Kidney (tissue), 13 donors: ENCODE measurements at regions not wholly inside any gene's neighbourhood (a gene's known extent, or its start where the extent isn't known, plus 50 kb on each side); places are given as distances from the start of the nearest gene placed in this dataset.
A peak's percentile ranks its signal among the peaks of the same experiment; 100 is the strongest.

Experiments used
- DNase-seq, 5 donors: peaks; one replicate each; pipeline ENCODE4 v3.0.0-alpha.2; 2013 to 2020
- FAIRE-seq: peaks from 2 replicates; lab custom pipeline; 2012; peaks lifted over from hg19 to GRCh38; lab: Jason Lieb, UNC
- H3K27ac ChIP-seq, 2 donors: one replicate each; pipeline ENCODE4 v1.7.0; 2013; ENCODE audit warnings: low read depth in 2 of 2, low read length in 2 of 2, inconsistent platforms in 1 of 2
- H3K27me3 ChIP-seq: one replicate; pipeline ENCODE4 v1.7.1; 2013; ENCODE audit warnings: low read length, inconsistent platforms; ENCODE audit not compliant: control insufficient read depth, insufficient read depth
- H3K36me3 ChIP-seq, 3 donors: one replicate each; pipeline versions ENCODE4 v1.7.0 to v1.7.1; 2013; ENCODE audit warnings: low read length in 3 of 3, control low read depth in 1 of 3, inconsistent platforms in 1 of 3; ENCODE audit not compliant: insufficient read depth in 3 of 3, control insufficient read depth in 2 of 3
- H3K4me1 ChIP-seq, 3 donors: one replicate each; pipeline versions ENCODE4 v1.7.0 to v1.7.1; 2013; ENCODE audit warnings: low read length in 3 of 3, inconsistent platforms in 1 of 3, low read depth in 1 of 3; ENCODE audit not compliant: control insufficient read depth in 2 of 3, insufficient read depth in 2 of 3
- H3K4me3 ChIP-seq, 3 donors: one replicate each; pipeline versions ENCODE4 v1.7.0 to v1.8.1; 2013; ENCODE audit warnings: low read length in 3 of 3, control low read depth in 1 of 3, inconsistent platforms in 1 of 3
- H3K9ac ChIP-seq, 3 donors: one replicate each; pipeline versions ENCODE4 v1.7.0 to v1.7.1; 2013; ENCODE audit warnings: low read length in 3 of 3, control low read depth in 1 of 3, inconsistent platforms in 1 of 3
- H3K9me3 ChIP-seq, 3 donors: one replicate each; pipeline versions ENCODE4 v1.7.0 to v1.7.1; 2013; ENCODE audit warnings: low read length in 3 of 3, control low read depth in 1 of 3, inconsistent platforms in 1 of 3; ENCODE audit not compliant: control insufficient read depth in 2 of 3, insufficient read depth in 1 of 3
- intact Hi-C: fragments of 100-400 bp; cut with DNase I; formaldehyde crosslinking; loops from one replicate; pipeline ENCODE4 v1.11.1; 2022
- TF ChIP-seq, protein P1 (sequence below): IDR thresholded peaks from 3 replicates; pipeline ENCODE4 v1.5.1; 2012; ENCODE audit warnings: mild to moderate bottlenecking, moderate library complexity, borderline replicate concordance; ENCODE audit not compliant: insufficient read depth; ENCODE audit errors: extremely low read depth
- donor health status: control.
- donor health status: control.
- donor health status: control.
- donor health status: control.
- donor health status: control.
- donor health status: DM: yes; HTN: yes; CAD: no.
- donor health status: Normal renal cell carcinoma (clear cell type).

- Histone ChIP-seq H3K4me3 (no peak overlapping the region), H3K9me3 (no peaks in the 10 kb centered on the region), H3K27ac (no peak overlapping the region), H3K9ac (no peak overlapping the region), H3K36me3 (no peaks in the 10 kb centered on the region), H3K27me3 (no peaks in the 10 kb centered on the region), H3K4me1 (no peaks in the 10 kb centered on the region)
- TF ChIP-seq, protein P1, sequence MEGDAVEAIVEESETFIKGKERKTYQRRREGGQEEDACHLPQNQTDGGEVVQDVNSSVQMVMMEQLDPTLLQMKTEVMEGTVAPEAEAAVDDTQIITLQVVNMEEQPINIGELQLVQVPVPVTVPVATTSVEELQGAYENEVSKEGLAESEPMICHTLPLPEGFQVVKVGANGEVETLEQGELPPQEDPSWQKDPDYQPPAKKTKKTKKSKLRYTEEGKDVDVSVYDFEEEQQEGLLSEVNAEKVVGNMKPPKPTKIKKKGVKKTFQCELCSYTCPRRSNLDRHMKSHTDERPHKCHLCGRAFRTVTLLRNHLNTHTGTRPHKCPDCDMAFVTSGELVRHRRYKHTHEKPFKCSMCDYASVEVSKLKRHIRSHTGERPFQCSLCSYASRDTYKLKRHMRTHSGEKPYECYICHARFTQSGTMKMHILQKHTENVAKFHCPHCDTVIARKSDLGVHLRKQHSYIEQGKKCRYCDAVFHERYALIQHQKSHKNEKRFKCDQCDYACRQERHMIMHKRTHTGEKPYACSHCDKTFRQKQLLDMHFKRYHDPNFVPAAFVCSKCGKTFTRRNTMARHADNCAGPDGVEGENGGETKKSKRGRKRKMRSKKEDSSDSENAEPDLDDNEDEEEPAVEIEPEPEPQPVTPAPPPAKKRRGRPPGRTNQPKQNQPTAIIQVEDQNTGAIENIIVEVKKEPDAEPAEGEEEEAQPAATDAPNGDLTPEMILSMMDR = no peak
- DNase-seq (peak in 3 of 5 donors; percentile 27 to 67 (median 66)), FAIRE-seq (no peak)
- intact Hi-C loops = loop anchor here (10.0 kb wide), 1 partner anchor 100 kb away; no protein-coding TSS in a partner anchor
These were observed 500.8 kb upstream of the ANKRD30A start for GRCh38 chr10:36624551-36625100.

- intact Hi-C loops = loop anchor here (10.0 kb wide), 1 partner anchor 103 kb away; no protein-coding TSS in a partner anchor
- FAIRE-seq (no peak), DNase-seq (no peak)
- Histone ChIP-seq H3K27ac (no peak overlapping the region), H3K4me1 (no peaks in the 10 kb centered on the region), H3K4me3 (no peak overlapping the region), H3K9ac (no peak overlapping the region), H3K36me3 (no peaks in the 10 kb centered on the region), H3K27me3 (no peaks in the 10 kb centered on the region), H3K9me3 (no peaks in the 10 kb centered on the region)
- TF ChIP-seq, protein P1 = no peak
These were observed 504.1 kb upstream of the ANKRD30A start for GRCh38 chr10:36621346-36621745.

DNA sequence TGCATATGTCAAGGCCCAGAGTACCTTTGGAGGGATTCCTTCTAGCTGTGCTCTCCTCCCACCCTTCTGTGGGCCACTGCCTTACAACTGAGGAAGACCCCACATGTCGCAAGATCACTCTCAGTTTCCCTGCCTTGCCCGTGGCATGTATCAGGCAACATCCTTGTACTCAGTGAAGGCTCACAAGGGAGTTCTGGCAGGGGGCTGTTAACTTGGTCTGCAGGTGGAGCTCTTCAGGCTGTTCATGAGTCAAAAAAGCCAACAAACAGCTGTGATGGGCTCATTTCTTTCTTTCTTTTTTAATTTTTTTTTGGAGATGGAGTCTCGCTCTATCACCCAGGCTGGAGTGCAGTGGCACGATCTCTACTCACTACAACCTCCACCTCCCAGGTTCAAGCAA lies 513.0 kb upstream of the ANKRD30A start:
- H3K4me3 ChIP-seq = no peak overlapping the region
- H3K36me3 ChIP-seq = no peaks in the 10 kb centered on the region
- H3K9ac ChIP-seq = no peak overlapping the region
- no peaks in the 10 kb centered on the region for H3K27me3 ChIP-seq
- H3K27ac ChIP-seq = no peak overlapping the region
- H3K9me3 ChIP-seq = no peaks in the 10 kb centered on the region
- FAIRE-seq = no peak
- intact Hi-C loops = no loop called here
- TF ChIP-seq, protein P1 = no peak
- DNase-seq = no peak
- H3K4me1 ChIP-seq = no peaks in the 10 kb centered on the region

DNA sequence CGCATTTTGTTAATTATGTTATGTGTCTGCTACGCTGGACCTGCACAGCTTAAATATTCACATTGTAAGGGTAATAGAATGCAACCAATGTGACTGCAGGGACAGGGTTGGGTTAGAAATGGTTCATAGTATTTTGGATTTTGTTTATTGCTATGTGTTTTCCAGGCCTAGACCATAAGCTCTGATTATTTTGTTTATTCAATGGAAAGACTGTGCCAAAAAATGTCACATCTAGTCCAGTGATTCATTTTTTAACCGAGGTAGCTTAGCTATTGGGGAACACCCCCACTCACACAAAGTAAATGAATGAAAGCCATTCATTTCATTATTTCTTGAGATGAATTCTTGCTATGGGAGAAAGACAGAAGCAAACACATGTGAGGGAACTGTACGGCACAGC lies 516.5 kb upstream of the ANKRD30A start:
- no peak overlapping the region for H3K4me3 ChIP-seq
- TF ChIP-seq, protein P1 = no peak
- no peak overlapping the region for H3K9ac ChIP-seq
- no peaks in the 10 kb centered on the region for H3K9me3 ChIP-seq
- H3K4me1 ChIP-seq = no peaks in the 10 kb centered on the region
- intact Hi-C loops = no loop called here
- no peaks in the 10 kb centered on the region for H3K27me3 ChIP-seq
- H3K36me3 ChIP-seq = no peaks in the 10 kb centered on the region
- H3K27ac ChIP-seq = no peak overlapping the region
- FAIRE-seq (no peak), DNase-seq (no peak)
